SJCRH30 (cell line): ENCODE measurements at regions not wholly inside any gene's neighbourhood (a gene's known extent, or its start where the extent isn't known, plus 50 kb on each side); places are given as distances from the start of the nearest gene placed in this dataset.

Experiments used
- DNase-seq, 2 experiments: peaks; one replicate each; pipeline ENCODE4 v3.0.0-alpha.2; 2015 to 2020
- H3K27ac ChIP-seq: fragments of 250-450 bp; sonication (Bioruptor Pico); 2 replicates; pipeline ENCODE4 v1.5.1; 2020; ENCODE audit warnings: mild to moderate bottlenecking, moderate library complexity
- H3K27me3 ChIP-seq: fragments of 250-450 bp; sonication (Bioruptor Pico); 2 replicates; pipeline ENCODE4 v1.5.1; 2020; ENCODE audit warnings: mild to moderate bottlenecking, moderate library complexity
- H3K36me3 ChIP-seq: fragments of 250-450 bp; sonication (Bioruptor Pico); 2 replicates; pipeline ENCODE4 v1.5.1; 2020; ENCODE audit warnings: mild to moderate bottlenecking, moderate library complexity
- H3K4me1 ChIP-seq: fragments of 250-450 bp; sonication (Bioruptor Pico); 2 replicates; pipeline ENCODE4 v1.5.1; 2020; ENCODE audit warnings: mild to moderate bottlenecking, moderate library complexity
- H3K4me3 ChIP-seq: fragments of 250-450 bp; sonication (Bioruptor Pico); 2 replicates; pipeline ENCODE4 v1.5.1; 2020; ENCODE audit warnings: mild to moderate bottlenecking, moderate library complexity
- H3K9me3 ChIP-seq: fragments of 250-450 bp; sonication (Bioruptor Pico); replicated peaks from 2 replicates; pipeline ENCODE4 v1.5.1; 2020; ENCODE audit warnings: mild to moderate bottlenecking, moderate library complexity

DNA sequence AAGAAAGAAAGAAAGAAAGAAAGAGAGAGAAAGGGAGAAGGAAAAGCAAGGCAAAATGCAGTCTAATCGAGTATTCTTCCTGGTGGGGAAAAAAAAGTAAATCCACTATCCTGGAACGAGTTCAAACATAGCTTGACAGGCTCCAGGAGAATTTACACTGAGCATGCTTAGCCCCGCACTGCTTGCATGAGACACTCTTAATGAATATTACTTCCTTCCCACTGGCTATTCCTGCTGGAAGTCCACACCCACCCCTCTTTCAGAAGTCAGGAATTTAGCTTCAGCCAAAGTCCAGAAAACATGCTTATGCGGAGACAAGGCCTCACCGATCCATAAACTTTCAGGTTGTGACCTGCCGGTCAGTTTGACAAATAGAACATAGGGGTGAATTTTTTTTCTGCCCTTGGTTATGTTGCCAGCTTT lies 251.8 kb upstream of the BLID start:
- Histone ChIP-seq H3K27ac (no peak overlapping the region), H3K36me3 (no peaks in the 10 kb centered on the region), H3K4me1 (no peaks in the 10 kb centered on the region; the same call in 1 of the 2 replicates), H3K4me3 (no peak overlapping the region), H3K27me3 (no peaks in the 10 kb centered on the region), H3K9me3 (no peaks in the 10 kb centered on the region)
- peak in 1 of 2 experiments; percentile 43 for DNase-seq

DNA sequence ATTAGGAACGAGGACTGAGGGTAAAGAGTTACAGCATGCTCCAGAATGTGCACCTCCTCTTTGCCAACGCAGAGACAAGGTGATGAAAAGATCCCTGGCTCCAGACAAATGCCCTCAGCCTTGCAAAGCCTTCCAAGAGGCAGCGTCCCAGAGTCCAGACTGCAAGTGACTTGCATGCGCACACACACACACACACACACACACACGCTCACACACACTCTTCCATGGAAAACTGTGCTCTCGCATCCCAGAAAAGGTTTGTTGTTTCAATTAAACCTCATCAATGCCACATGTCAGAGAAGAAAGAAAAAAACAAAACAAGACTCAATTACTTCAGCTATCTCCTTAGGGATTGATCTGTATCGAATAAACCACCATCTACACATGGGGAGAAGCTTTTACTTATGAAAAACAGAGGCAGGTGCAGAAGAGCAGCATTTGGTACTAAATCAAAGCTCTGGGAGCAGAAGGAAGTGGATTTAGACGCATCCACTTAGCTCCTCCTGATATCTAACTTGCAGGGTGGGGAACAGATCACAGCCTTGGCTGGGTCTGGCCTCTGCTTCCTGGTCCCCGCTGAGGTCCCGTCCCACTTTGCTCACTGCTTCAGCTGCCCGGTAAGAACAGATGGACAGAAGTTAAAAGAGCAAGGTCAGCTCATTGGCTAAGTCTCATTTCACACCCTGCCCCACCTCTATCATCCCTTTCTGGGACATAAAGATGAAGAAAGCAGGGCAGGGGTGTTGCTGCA lies 249.8 kb upstream of the BLID start:
- Histone ChIP-seq H3K9me3 (no peaks in the 10 kb centered on the region), H3K4me1 (no peaks in the 10 kb centered on the region; the same call in 1 of the 2 replicates), H3K27me3 (no peaks in the 10 kb centered on the region), H3K36me3 (no peaks in the 10 kb centered on the region), H3K4me3 (peak overlapping the region; percentile 12), H3K27ac (no peak overlapping the region)
- DNase-seq, result peak in 1 of 2 experiments; percentile 16

DNA sequence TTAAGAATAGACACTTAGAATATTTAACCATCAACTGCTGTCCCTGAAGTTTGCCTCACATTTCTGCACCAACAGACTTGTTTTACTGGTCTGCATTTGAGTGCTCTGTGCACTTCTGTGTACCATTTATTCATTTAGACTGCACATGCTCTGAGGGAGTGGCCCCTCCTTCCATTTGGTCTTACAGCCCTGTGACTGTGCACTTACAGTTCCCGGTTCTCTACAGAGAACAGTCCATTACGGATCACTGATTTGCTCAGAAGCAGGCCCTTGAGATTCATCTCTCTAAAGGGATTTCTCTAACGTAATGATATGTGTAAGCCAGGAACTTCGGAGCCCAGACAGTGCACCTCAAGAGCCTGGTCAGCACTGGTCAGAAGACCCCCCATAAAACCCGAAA lies 247.3 kb upstream of the BLID start:
- Histone ChIP-seq H3K4me1 (no peaks in the 10 kb centered on the region; the same call in 1 of the 2 replicates), H3K27me3 (no peaks in the 10 kb centered on the region), H3K27ac (no peak overlapping the region), H3K4me3 (no peak overlapping the region), H3K36me3 (no peaks in the 10 kb centered on the region), H3K9me3 (no peaks in the 10 kb centered on the region)
- no peak for DNase-seq

DNA sequence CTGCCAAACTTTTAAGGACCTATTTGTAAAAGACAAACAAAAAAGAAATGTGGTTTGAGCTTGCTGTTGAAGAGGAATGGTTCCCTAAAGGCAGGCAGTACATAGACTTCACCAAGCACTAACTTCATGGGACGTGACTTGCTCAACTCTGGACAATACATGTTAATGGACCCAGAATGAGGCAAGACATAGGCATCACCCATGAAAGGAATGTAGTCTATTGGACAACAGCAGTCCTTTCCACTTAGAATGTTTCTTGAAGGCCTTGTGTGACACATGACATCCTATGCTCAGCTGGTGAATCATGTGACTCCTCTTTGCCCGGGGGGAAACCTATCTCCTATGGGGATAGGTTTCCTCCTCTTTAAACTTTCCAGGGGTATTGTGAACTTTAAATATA lies 246.4 kb upstream of the BLID start:
- no peak for DNase-seq
- Histone ChIP-seq H3K36me3 (no peaks in the 10 kb centered on the region), H3K4me1 (no peaks in the 10 kb centered on the region; the same call in 1 of the 2 replicates), H3K9me3 (no peaks in the 10 kb centered on the region), H3K4me3 (no peak overlapping the region), H3K27ac (no peak overlapping the region), H3K27me3 (no peaks in the 10 kb centered on the region)

DNA sequence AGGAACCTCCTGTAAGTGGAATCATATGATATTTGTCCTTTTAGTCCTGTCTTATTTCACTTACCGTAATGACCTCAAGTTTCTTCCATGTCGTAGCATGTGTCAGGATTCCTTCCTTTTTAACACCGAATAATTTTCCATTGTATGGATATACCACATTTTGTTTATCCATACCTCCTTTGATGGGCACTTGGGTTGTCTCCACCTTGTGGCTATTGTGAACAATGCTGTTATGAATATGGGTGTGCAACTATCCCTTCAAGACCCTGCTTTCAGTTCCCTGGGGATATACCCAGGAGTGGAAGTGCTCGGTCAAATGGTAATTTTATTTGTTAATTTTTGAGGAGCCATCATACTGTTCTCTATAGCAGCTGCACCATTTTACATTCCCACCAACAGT lies 244.9 kb upstream of the BLID start:
- H3K36me3 ChIP-seq, result no peaks in the 10 kb centered on the region
- no peaks in the 10 kb centered on the region for H3K27me3 ChIP-seq

DNA sequence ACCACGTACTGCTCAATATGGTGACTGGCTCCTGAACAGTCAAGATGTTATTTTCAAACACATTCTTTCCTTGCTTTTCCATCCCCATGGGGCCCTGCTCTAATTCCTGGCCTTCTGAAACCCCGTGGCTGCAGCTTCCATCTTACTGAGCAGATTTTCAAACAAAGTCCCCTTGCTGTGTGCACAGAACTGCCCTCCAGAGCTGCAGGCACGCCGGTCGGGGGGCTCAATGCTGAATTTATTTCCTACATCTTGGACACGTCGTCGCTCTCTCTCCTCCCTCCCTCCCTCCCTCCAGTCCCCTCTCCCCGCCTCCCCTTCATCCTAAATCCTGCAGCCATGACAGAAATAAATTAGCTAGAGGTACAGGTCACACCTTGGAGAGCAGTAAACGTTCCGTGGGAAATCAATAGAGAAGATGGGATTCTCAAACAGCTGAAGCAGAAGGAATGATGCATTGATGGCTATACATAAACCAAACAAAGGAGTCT lies 243.1 kb upstream of the BLID start:
- no peak for DNase-seq
- Histone ChIP-seq H3K4me3 (no peak overlapping the region), H3K4me1 (no peaks in the 10 kb centered on the region), H3K9me3 (no peaks in the 10 kb centered on the region), H3K27me3 (no peaks in the 10 kb centered on the region), H3K36me3 (no peaks in the 10 kb centered on the region), H3K27ac (no peak overlapping the region)

More for the DNA sequence above, 244.9 kb upstream of the BLID start:
- Histone ChIP-seq H3K4me1 (no peaks in the 10 kb centered on the region; the same call in 1 of the 2 replicates), H3K4me3 (no peak overlapping the region), H3K9me3 (no peaks in the 10 kb centered on the region), H3K27ac (no peak overlapping the region)
- no peak for DNase-seq

DNA sequence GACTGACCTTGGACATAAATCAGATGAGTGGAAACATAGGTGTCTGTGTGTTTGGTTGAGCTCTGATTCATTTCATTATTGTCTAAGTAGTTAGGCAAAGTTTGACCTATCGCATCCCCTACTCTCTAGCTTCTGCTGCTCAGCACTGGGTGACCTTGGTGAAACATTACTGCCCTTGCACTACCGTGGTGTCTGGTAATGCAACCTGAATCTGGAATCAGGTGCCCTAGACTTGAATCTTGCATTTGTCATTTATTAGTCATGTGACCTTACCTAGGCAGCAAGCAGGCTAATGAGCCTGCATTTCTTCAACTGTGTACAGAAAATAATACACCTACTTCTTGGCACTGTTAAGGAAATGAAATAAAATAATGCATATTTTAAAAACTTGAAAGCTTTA lies 242.3 kb upstream of the BLID start:
- Histone ChIP-seq H3K9me3 (no peaks in the 10 kb centered on the region), H3K4me3 (no peak overlapping the region), H3K36me3 (no peaks in the 10 kb centered on the region), H3K27me3 (no peaks in the 10 kb centered on the region), H3K4me1 (no peaks in the 10 kb centered on the region), H3K27ac (no peak overlapping the region)
- DNase-seq, result no peak

DNA sequence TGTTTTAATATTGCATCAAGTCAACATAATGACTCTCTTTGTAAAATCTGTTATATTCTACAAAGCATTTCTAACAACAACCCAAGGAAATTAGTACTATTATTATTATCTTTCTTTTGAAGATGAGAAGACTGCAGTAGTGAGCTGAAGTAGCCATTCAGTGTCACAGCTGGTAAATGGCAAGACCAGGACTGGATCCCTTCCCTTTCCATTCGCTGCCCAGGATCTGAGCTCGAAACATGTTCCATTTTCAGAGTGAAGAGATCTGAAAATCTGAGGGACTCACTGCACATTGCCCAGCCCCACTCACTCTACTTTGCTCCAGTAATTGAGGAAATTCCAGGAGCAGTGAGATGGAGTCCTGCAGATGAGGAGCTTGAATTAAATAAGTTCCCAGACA lies 240.0 kb upstream of the BLID start:
- no peak for DNase-seq
- H3K36me3 ChIP-seq, result no peaks in the 10 kb centered on the region
- H3K4me3 ChIP-seq, result no peak overlapping the region
- no peaks in the 10 kb centered on the region for H3K9me3 ChIP-seq
- H3K27me3 ChIP-seq, result no peaks in the 10 kb centered on the region
- H3K27ac ChIP-seq, result no peak overlapping the region
- H3K4me1 ChIP-seq, result no peaks in the 10 kb centered on the region

DNA sequence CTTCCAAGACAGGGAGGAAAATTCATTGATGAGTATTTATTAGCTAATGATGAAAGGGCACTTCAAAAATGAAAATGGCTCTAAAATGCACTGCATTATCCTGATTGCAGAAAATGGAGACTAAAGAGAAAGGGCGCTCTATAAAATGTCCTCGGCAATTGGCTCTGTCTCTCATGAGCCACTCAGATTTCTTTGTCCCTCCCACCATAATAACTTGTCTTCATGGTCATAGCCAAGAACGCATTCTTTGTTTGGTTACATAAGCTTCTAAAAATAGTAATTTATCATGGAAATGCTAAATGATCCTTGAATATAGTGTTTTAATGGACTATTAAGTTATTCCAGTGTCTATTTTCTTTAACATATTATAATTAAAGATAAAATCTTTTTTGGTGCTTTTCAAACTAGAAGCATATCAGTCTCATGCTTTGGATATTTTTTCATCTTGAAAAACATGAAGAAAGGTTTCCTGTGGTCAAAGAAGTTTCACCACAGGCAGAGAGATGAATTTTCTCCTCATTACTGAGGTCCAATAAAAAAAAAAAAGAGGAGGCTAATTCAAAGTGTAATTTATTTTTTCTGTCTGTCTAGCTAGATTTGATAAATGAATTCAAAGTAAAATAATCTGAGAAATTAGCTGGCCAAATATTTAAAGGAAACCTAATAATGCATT lies 238.1 kb upstream of the BLID start:
- H3K27ac ChIP-seq, result no peak overlapping the region

DNA sequence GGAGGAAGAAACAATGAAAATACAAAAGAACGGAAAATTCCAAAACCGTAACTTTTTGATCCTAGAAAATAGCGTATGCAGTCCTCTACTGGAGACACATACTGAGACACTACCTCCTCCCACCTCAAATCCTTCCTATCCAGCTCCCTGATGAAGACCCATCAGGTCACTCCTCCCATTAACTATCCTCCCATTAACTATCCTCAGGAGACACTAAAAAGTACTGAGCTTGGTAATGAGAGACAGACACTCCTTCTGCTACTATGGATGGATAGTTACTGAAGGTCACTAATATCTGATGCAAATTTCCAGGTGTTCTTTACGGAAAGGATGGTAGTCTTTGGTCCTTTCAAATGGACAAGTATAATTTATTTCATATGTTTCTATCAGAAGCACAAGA lies 237.5 kb upstream of the BLID start:
- no peaks in the 10 kb centered on the region for H3K27me3 ChIP-seq
- no peaks in the 10 kb centered on the region for H3K4me1 ChIP-seq
- no peak overlapping the region for H3K27ac ChIP-seq
- no peak overlapping the region for H3K4me3 ChIP-seq
- H3K9me3 ChIP-seq, result no peaks in the 10 kb centered on the region
- no peak for DNase-seq
- no peaks in the 10 kb centered on the region for H3K36me3 ChIP-seq

More for the DNA sequence above, 238.1 kb upstream of the BLID start:
- Histone ChIP-seq H3K9me3 (no peaks in the 10 kb centered on the region), H3K4me3 (no peak overlapping the region), H3K4me1 (no peaks in the 10 kb centered on the region), H3K36me3 (no peaks in the 10 kb centered on the region), H3K27me3 (no peaks in the 10 kb centered on the region)
- DNase-seq, result no peak

DNA sequence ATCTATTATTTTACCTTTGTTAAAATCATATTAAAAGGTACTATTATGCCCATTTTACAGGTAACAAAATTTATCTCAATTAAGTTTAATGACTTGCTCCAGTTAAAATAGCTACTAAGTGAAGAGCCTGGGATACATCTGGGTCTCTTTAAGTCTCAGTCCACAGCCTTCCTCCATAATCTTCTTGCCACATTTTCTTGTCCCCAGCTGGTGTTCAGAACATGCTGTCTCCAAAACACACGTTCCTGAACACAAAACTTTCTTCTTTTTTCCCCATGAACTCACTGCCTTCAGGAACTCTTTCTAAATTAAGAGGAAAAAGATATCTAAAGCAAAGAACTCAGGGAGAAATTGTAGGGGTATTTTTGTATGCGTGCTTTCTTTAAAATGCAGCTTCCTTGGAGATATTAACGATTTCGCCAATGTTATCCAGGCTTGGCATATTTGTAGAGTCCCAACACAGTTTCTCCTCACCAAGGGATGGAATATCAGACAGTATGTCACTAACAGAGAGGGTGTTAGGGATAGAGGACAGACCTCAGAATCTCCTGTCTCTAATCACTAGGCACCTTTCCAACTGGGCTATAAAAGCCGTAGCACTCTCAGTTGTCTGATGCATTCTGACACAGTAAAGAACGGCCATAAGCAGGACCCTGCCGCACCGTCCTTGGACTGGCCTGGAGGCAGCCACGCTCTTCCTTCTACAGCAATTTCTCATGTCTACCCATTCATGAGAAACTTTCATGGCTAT lies 232.8 kb upstream of the BLID start:
- Histone ChIP-seq H3K36me3 (no peaks in the 10 kb centered on the region), H3K27ac (no peak overlapping the region), H3K9me3 (no peaks in the 10 kb centered on the region), H3K4me3 (no peak overlapping the region), H3K27me3 (no peaks in the 10 kb centered on the region), H3K4me1 (no peaks in the 10 kb centered on the region)
- no peak for DNase-seq

DNA sequence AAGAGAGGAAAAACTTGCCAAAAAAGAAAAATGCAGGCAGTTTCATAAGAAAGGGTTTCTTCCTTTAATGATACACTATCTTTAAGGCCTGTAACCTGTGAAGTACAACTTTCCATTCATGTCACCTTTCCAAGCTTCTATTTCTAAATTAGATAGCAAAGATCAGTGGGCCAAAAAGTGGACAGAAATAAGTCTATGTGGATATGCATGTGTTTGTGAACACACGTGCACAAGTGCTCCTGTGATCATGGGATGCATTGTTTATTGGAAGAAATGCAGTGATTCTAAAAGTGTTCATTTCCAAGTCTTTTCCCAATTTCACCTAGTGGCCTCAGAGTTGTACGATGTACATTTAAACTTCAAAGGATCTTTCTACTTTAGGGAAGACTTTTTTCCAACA lies 230.0 kb upstream of the BLID start:
- no peak for DNase-seq
- Histone ChIP-seq H3K27me3 (no peaks in the 10 kb centered on the region), H3K4me3 (no peak overlapping the region), H3K27ac (no peak overlapping the region), H3K4me1 (no peaks in the 10 kb centered on the region), H3K36me3 (no peaks in the 10 kb centered on the region), H3K9me3 (no peaks in the 10 kb centered on the region)

DNA sequence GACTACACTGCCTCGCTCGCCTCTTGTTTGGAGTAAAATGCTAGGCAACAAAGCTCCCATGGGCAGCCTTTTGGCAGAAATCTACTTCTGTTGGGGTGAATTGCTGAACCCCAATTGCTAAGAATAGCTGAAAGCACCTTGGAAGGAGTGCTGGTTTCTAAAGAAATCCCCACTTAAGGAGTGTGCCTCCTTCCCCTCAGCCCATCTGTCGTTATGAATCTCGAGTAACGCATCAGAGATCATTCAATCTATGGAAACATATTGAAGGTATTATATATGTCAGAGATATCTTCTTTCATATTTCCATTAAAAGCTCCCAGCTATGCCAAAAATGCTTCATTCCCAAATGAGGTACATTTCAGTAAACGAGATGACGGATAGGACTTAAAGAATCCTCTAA lies 229.6 kb upstream of the BLID start:
- no peak for DNase-seq
- Histone ChIP-seq H3K36me3 (no peaks in the 10 kb centered on the region), H3K27me3 (no peaks in the 10 kb centered on the region), H3K27ac (no peak overlapping the region), H3K4me3 (no peak overlapping the region), H3K4me1 (no peaks in the 10 kb centered on the region), H3K9me3 (no peaks in the 10 kb centered on the region)

DNA sequence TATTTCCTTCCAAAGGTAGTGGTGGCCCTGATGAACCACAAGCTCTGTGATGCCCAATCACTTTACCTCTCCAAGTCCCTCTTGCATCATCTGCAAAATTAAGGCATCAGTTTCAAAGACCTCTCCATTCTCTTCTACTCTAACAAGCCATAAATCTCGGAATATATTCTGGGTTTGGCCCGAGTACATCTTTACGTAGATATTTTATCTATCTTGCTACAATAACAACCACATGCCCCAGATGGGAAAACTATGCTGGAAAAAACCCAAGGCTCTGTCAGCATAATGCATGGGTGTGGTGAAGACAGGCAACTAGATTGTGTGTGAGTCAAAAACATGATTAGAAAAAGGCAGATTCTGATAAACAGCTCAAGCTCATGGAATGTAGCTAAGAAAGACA lies 228.2 kb upstream of the BLID start:
- Histone ChIP-seq H3K4me3 (no peak overlapping the region), H3K4me1 (no peaks in the 10 kb centered on the region), H3K27ac (no peak overlapping the region), H3K9me3 (no peaks in the 10 kb centered on the region), H3K27me3 (no peaks in the 10 kb centered on the region), H3K36me3 (no peaks in the 10 kb centered on the region)
- DNase-seq, result no peak

DNA sequence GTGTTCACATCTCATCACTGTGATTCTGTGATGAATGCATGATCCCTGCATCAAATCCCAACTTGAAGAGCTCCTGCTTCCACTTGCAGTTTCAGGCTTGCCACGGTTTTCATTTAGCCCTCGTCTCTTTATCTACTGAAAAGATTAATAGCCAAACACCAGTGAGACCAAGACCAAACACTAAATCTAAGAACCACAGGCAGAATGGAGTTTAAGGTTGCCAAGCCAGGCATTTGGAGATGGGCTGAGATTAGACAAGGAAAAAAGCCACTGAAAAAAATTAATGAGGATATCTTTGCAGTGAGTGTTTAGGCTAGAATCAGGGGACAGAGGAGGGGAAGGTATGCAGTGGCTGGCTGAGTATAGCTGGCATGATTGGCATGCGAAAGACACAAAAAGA lies 227.2 kb upstream of the BLID start:
- H3K27ac ChIP-seq, result no peak overlapping the region
- H3K27me3 ChIP-seq, result no peaks in the 10 kb centered on the region
- H3K9me3 ChIP-seq, result no peaks in the 10 kb centered on the region
- H3K36me3 ChIP-seq, result no peaks in the 10 kb centered on the region
- no peak for DNase-seq
- H3K4me1 ChIP-seq, result no peaks in the 10 kb centered on the region
- no peak overlapping the region for H3K4me3 ChIP-seq
